Activated naive CD4-positive, alpha-beta T cell treated with anti-CD3 and anti-CD28 coated beads for 36 hours (primary cell): ENCODE measurements at regions not wholly inside any gene's neighbourhood (a gene's known extent, or its start where the extent isn't known, plus 50 kb on each side); places are given as distances from the start of the nearest gene placed in this dataset.

ENCODE experiments used
- CTCF ChIA-PET: fragments of 350-600 bp; sonication (Branson Sonifier 250); formaldehyde crosslinking; loops from one replicate; lab custom pipeline; 2021; ENCODE audit warnings: antibody characterized with exemption; lab: Charles Lee
- DNase-seq: peaks from one replicate; pipeline ENCODE4 v3.0.0-alpha.2; 2020
- H3K27ac Mint-ChIP-seq: one replicate; pipeline ENCODE4 v1.8.0; 2021; ENCODE audit warnings: mild to moderate bottlenecking, mixed read lengths
- H3K27me3 Mint-ChIP-seq: one replicate; pipeline ENCODE4 v1.8.0; 2021; ENCODE audit warnings: low read depth, mixed read lengths
- H3K36me3 Mint-ChIP-seq: one replicate; pipeline ENCODE4 v1.8.0; 2021; ENCODE audit warnings: low read depth, mixed read lengths
- H3K4me1 Mint-ChIP-seq: one replicate; pipeline ENCODE4 v1.8.0; 2021; ENCODE audit warnings: low read depth, mixed read lengths
- H3K4me3 Mint-ChIP-seq: one replicate; pipeline ENCODE4 v1.8.0; 2021; ENCODE audit warnings: mild to moderate bottlenecking, moderate library complexity, mixed read lengths
- H3K9me3 Mint-ChIP-seq: one replicate; pipeline ENCODE4 v1.8.0; 2021; ENCODE audit warnings: mixed read lengths
- intact Hi-C: fragments of 100-400 bp; cut with micrococcal nuclease; formaldehyde crosslinking; loops from one replicate; pipeline ENCODE4 v1.15.1; 2023

- peak overlapping the region; percentile 3 for H3K27ac Mint-ChIP-seq
- intact Hi-C loops, result no loop called here
- no peaks in the 10 kb centered on the region for H3K4me1 Mint-ChIP-seq
- DNase-seq, result no peak
- no peaks in the 10 kb centered on the region for H3K9me3 Mint-ChIP-seq
- no peaks in the 10 kb centered on the region for H3K36me3 Mint-ChIP-seq
- H3K27me3 Mint-ChIP-seq, result peaks cover 13% of the 10 kb centered on the region
- CTCF ChIA-PET, result no interaction called here
- H3K4me3 Mint-ChIP-seq, result no peak overlapping the region
These were observed 234.5 kb downstream of the AHR start for GRCh38 chr7:17532861-17533404.

GRCh38 chr7:17534348-17534747 is 235.9 kb downstream of the AHR start:
- no peaks in the 10 kb centered on the region for H3K36me3 Mint-ChIP-seq
- intact Hi-C loops, result no loop called here
- H3K9me3 Mint-ChIP-seq, result no peaks in the 10 kb centered on the region
- CTCF ChIA-PET, result no interaction called here
- no peak overlapping the region for H3K27ac Mint-ChIP-seq
- H3K27me3 Mint-ChIP-seq, result peaks cover 7% of the 10 kb centered on the region
- H3K4me3 Mint-ChIP-seq, result no peak overlapping the region
- no peaks in the 10 kb centered on the region for H3K4me1 Mint-ChIP-seq
- DNase-seq, result no peak

GRCh38 chr7:17535776-17536175 is 237.3 kb downstream of the AHR start:
- Mint-ChIP-seq H3K4me3 (no peak overlapping the region), H3K27me3 (peaks cover 7% of the 10 kb centered on the region), H3K4me1 (no peaks in the 10 kb centered on the region), H3K9me3 (no peaks in the 10 kb centered on the region), H3K27ac (no peak overlapping the region), H3K36me3 (no peaks in the 10 kb centered on the region)
- intact Hi-C loops, result no loop called here
- DNase-seq, result no peak
- CTCF ChIA-PET, result no interaction called here

- Mint-ChIP-seq H3K27ac (no peak overlapping the region), H3K36me3 (no peaks in the 10 kb centered on the region), H3K4me1 (no peaks in the 10 kb centered on the region), H3K27me3 (peaks cover 7% of the 10 kb centered on the region), H3K9me3 (no peaks in the 10 kb centered on the region), H3K4me3 (no peak overlapping the region)
- CTCF ChIA-PET, result interaction anchor here (0.7 kb wide), 1 partner anchor 773 kb away, joined by 4 read pairs; no protein-coding TSS in a partner anchor
- DNase-seq, result no peak
- intact Hi-C loops, result no loop called here
These were observed 245.9 kb downstream of the AHR start for GRCh38 chr7:17544401-17544800.

GRCh38 chr7:17545348-17545747 is 246.9 kb downstream of the AHR start:
- intact Hi-C loops, result no loop called here
- Mint-ChIP-seq H3K4me1 (no peaks in the 10 kb centered on the region), H3K27me3 (peaks cover 7% of the 10 kb centered on the region), H3K4me3 (no peak overlapping the region), H3K9me3 (no peaks in the 10 kb centered on the region), H3K36me3 (no peaks in the 10 kb centered on the region), H3K27ac (no peak overlapping the region)
- no peak for DNase-seq
- CTCF ChIA-PET, result no interaction called here

GRCh38 chr7:17546189-17546588 is 247.7 kb downstream of the AHR start:
- Mint-ChIP-seq H3K36me3 (no peaks in the 10 kb centered on the region), H3K27ac (no peak overlapping the region), H3K4me3 (no peak overlapping the region), H3K9me3 (no peaks in the 10 kb centered on the region), H3K27me3 (peaks cover 7% of the 10 kb centered on the region), H3K4me1 (no peaks in the 10 kb centered on the region)
- intact Hi-C loops, result no loop called here
- CTCF ChIA-PET, result no interaction called here
- no peak for DNase-seq

GRCh38 chr7:17546592-17546991 is 248.1 kb downstream of the AHR start:
- Mint-ChIP-seq H3K27me3 (peaks cover 7% of the 10 kb centered on the region), H3K27ac (no peak overlapping the region), H3K36me3 (no peaks in the 10 kb centered on the region), H3K4me1 (no peaks in the 10 kb centered on the region), H3K4me3 (no peak overlapping the region), H3K9me3 (no peaks in the 10 kb centered on the region)
- no peak for DNase-seq
- CTCF ChIA-PET, result no interaction called here
- intact Hi-C loops, result no loop called here

- H3K27me3 Mint-ChIP-seq, result peaks cover 7% of the 10 kb centered on the region
- no peaks in the 10 kb centered on the region for H3K36me3 Mint-ChIP-seq
- H3K4me1 Mint-ChIP-seq, result no peaks in the 10 kb centered on the region
- no peak overlapping the region for H3K4me3 Mint-ChIP-seq
- CTCF ChIA-PET, result no interaction called here
- DNase-seq, result no peak
- H3K27ac Mint-ChIP-seq, result no peak overlapping the region
- no peaks in the 10 kb centered on the region for H3K9me3 Mint-ChIP-seq
- intact Hi-C loops, result no loop called here
These were observed 249.7 kb downstream of the AHR start for GRCh38 chr7:17548014-17548653.

GRCh38 chr7:17549406-17549805 is 251.0 kb downstream of the AHR start:
- H3K36me3 Mint-ChIP-seq, result no peaks in the 10 kb centered on the region
- H3K27ac Mint-ChIP-seq, result no peak overlapping the region
- peaks cover 7% of the 10 kb centered on the region for H3K27me3 Mint-ChIP-seq
- no peaks in the 10 kb centered on the region for H3K4me1 Mint-ChIP-seq
- CTCF ChIA-PET, result interaction anchor here (0.6 kb wide), 1 partner anchor 132 kb away, joined by 4 read pairs; no protein-coding TSS in a partner anchor
- no peaks in the 10 kb centered on the region for H3K9me3 Mint-ChIP-seq
- no peak for DNase-seq
- H3K4me3 Mint-ChIP-seq, result no peak overlapping the region
- intact Hi-C loops, result no loop called here

GRCh38 chr7:17552373-17552772 is 253.9 kb downstream of the AHR start:
- no peak for DNase-seq
- H3K36me3 Mint-ChIP-seq, result no peaks in the 10 kb centered on the region
- no peak overlapping the region for H3K27ac Mint-ChIP-seq
- CTCF ChIA-PET, result interaction anchor here (0.5 kb wide), 1 partner anchor 95 kb away, joined by 4 read pairs; no protein-coding TSS in a partner anchor
- H3K9me3 Mint-ChIP-seq, result no peaks in the 10 kb centered on the region
- H3K4me3 Mint-ChIP-seq, result no peak overlapping the region
- H3K4me1 Mint-ChIP-seq, result no peaks in the 10 kb centered on the region
- peaks cover 2% of the 10 kb centered on the region for H3K27me3 Mint-ChIP-seq
- intact Hi-C loops, result no loop called here

- Mint-ChIP-seq H3K27me3 (peaks cover under 1% of the 10 kb centered on the region), H3K36me3 (no peaks in the 10 kb centered on the region), H3K9me3 (no peaks in the 10 kb centered on the region), H3K27ac (no peak overlapping the region), H3K4me1 (no peaks in the 10 kb centered on the region), H3K4me3 (no peak overlapping the region)
- intact Hi-C loops, result no loop called here
- CTCF ChIA-PET, result no interaction called here
- no peak for DNase-seq
These were observed 254.5 kb downstream of the AHR start for GRCh38 chr7:17552952-17553351.

GRCh38 chr7:17554341-17555015 is 256.0 kb downstream of the AHR start:
- CTCF ChIA-PET, result no interaction called here
- no peaks in the 10 kb centered on the region for H3K36me3 Mint-ChIP-seq
- no peak for DNase-seq
- H3K9me3 Mint-ChIP-seq, result no peaks in the 10 kb centered on the region
- intact Hi-C loops, result no loop called here
- no peaks in the 10 kb centered on the region for H3K27me3 Mint-ChIP-seq
- no peak overlapping the region for H3K27ac Mint-ChIP-seq
- no peak overlapping the region for H3K4me3 Mint-ChIP-seq
- H3K4me1 Mint-ChIP-seq, result no peaks in the 10 kb centered on the region
